Non-pigmented ciliary epithelial cell (primary cell): ENCODE measurements at regions not wholly inside any gene's neighbourhood (a gene's known extent, or its start where the extent isn't known, plus 50 kb on each side); places are given as distances from the start of the nearest gene placed in this dataset.
"Not testable (repeated sequence)": the region's sequence is repeated elsewhere in the genome, so short reads cannot be mapped to it uniquely, and the experiment has no call there.

Experiments used
- DNase-seq: peaks from one replicate; pipeline ENCODE4 v3.0.0-alpha.2; 2010; ENCODE audit warnings: low read depth

- no peak for DNase-seq
These were observed 189.0 kb downstream of the GALNT1 start for GRCh38 chr18:35770376-35771014.

- DNase-seq = no peak
These were observed 189.6 kb downstream of the GALNT1 start for GRCh38 chr18:35771172-35771571.

DNA sequence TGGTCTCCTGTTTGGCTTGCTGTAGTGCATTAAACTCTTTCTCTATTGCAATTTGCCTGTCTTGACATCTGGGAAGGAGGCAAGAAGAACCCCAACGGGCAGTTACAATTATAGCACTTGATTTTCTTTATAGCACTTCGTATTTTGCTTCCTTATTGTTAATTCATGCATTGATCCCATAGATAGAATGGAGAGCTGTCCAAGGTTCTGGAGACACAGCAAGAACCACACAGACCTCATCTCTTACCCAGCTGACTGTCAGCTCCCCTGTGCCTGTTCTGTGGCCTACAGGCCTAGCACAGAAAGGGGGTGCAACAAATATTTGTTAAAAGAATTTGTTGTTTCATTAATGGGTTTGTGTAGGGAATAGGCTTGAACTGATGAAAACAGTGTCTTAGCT, 194.3 kb downstream of the GALNT1 start:
- no peak for DNase-seq

DNA sequence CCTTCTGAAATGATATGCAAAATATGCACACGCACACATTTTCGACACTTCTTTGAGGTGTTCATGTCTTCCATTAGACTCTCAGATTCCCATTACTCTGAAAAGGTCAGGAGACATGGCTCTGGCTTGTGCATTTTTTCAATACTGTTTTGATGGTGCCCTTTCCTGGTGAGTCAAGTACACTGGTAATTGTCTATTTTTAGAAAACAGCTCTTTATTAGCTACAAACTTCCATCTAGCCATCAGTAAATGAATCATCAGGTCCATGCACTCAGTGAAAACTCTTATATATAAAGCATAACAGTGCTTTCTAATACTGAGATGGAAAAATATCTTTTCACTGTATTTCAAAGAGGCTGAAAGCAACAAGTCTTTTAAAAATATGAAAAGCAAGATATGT, 194.9 kb downstream of the GALNT1 start:
- DNase-seq = no peak

DNA sequence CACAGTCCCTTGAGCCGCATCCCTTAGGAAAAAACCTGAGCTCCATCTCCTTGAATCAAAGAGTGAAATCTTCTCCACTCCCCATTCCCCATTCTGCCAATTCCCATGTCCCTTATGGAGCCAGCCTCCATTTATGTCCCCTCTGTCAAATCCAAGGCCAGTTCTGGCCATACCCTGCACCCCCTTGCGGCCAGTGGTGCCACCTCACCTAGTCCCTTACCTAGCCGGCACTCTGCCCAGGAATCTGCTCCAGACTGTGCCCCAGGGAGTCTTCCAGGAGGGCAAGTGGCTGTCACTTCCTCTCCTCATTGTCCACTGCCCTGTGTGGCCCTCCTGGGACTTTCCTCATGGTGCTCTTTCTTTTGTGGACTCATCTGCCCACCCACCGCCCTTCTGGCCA, 195.4 kb upstream of the RMP24 start:
- DNase-seq = no peak

DNA sequence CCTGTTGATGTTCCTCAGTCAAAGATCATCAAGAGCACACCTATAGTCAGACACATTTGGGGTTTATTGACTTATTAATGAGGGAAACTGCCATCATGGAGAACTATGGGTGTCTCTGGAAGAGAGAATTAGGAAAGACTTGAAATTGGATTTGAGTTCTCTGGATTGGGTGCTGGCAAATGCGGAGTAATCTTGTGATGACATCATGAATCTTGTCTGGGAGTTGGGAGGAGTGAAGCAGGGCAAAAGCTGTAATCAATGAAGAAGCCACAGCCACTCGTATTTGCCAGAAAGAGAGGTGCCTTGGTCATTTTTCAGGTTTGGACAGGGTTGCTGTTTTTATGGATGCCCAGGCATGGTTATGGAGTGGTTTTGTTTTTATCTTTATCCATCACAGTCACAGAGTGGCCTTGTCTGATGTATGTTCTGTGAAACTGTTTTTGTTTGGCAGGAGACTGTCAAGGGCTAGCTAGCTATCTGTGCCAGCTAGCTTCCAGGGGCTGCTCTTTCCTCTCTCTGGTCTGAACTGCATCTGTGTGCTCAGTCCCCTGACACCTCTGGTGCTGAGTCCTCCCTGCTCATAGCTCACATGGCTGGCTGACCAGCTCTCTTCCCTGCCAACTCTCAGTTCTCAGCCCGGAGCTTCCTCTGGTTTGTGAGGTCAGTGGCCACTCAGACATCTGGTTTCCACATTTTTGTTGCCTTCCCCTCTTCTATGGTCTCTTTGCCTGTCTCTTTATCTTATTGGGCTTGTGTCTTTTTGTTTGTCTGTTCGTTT, 193.4 kb upstream of the RMP24 start:
- no peak for DNase-seq

- DNase-seq = no peak
These were observed 191.5 kb upstream of the RMP24 start for GRCh38 chr18:35780937-35781336.

DNA sequence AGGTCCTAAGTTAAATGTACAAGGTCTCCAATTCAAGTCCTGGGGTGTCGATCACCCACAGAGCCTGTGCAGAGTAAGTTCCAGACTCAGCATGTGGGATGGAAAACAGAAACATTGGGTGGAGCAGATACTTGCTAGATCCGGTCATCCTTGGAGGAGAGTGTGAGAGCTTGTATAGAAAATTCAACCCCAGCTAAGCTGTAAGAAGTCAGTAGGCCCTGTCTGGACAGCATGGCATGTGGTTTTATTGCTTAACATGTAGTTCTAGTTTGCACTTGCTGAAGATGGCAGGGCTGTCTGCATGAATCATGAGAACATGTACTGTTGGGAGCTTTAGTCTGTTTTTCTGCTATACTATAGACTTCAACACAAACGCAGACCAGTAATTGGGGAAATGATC, 189.6 kb upstream of the RMP24 start:
- DNase-seq = no peak

GRCh38 chr18:35786365-35787042, 186.0 kb upstream of the RMP24 start:
- no peak for DNase-seq

DNA sequence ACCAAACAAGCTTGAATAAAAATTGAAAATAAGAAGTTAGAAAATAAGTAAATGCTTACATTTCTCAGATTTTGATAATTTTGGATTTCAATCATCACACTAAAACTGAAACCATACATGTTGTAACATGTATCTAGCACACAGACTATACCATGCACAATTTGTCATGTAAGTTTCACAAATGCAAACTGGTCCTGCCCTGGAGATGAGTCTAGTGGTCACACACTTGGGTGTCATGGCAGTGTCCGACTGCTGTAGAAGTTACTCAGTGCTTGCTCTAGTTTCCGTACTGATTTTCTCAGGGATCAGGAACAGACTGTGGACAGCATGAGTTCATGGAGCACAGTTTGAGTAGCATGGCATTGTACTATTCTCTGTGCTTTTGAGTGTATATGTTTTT, 182.9 kb upstream of the RMP24 start:
- no peak for DNase-seq

DNA sequence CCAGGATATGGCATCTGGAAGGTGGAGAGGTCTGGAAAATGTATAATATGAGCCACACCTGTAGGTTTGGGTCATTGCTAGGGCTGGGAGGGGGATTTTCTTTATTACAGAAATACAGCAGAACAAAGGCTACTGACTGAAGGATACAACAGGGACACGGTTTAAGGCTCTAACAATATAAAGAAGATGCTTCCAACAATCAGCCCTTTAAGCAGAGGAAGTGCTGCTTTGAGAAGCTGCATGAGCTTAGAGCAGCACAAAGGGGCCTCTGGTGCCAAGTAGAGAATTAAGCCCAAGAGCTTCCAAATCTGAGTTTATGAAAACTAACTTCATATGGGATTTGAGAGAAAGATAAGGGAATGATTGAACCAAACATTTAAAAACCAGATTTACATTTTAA, 174.5 kb upstream of the RMP24 start:
- DNase-seq = no peak

DNA sequence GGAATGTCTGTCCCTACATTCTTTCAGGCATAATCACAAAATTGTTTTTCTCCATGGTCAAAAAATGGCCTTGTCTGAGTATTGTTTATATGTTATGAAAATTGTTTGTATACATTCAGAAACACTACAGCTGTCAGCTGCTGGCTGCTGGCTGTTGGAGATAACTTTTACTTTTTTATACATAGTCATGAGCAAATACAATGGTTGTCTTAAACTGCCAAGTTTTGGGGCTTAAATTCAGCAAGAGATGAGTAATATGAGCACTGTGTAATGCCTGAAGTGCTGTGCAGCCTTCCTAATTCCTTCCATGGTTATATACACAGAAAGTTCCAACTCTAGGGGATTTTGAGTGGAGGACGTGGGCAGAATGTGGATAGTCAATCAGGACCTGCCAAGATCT, 168.9 kb upstream of the RMP24 start:
- DNase-seq = no peak

GRCh38 chr18:35804377-35804776, 168.1 kb upstream of the RMP24 start:
- no peak for DNase-seq

DNA sequence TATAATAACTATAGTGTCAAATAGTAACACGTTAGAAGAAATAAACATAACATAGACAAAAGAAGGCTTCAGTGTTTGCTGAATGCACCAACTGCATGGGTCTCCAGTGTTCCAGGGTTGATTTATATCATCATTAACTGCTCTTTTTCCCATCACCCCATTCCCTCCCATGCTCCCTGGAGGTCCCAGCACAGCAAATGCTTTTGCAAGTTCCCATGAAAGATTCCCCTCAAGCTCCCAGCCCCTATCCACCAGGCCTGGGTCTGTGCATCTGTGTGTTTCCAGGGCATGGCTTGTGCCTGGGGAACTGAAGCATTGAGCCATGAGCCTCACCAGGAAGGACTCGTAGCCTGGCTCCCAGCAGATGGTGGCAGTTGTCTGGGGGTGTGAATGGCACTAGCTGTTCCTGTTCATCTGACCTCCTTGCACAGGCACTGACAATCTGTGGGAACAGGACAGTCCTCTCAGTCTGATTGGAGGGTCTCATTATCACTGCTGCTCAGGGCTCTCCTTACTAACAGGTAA, 164.6 kb upstream of the RMP24 start:
- DNase-seq = no peak

- DNase-seq = no peak
These were observed 163.7 kb upstream of the RMP24 start for GRCh38 chr18:35808796-35809195.

DNA sequence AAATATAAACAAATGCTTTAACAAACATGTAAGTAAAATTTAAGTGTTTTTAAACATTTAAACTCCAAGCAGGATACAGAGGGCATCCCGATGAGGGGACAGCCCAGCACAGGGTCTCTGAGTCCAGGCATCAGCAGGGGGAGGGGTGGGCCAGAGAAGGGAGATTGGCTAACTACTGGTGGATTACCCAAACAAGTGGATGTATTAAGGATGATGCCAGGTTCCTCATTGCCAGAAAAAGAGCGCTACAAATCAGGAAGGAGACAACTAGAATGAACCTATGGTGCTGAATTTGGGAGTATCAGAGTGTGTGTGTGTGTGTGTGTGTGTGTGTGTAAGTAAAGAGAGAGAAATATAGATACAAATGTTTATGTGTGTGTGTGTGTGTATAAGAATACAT, 162.0 kb upstream of the RMP24 start:
- DNase-seq = no peak

GRCh38 chr18:35811896-35812295, 160.6 kb upstream of the RMP24 start:
- no peak for DNase-seq

DNA sequence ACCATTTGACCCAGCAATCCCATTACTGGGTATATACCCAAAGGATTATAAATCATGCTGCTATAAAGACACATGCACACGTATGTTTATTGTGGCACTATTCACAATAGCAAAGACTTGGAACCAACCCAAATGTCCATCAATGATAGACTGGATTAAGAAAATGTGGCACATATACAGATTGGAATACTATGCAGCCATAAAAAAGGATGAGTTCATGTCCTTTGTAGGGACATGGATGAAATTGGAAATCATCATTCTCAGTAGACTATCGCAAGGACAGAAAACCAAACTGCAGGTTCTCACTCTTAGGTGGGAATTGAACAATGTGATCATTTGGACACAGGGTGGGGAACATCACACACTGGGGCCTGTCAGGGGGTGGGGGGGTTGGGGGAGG, 157.5 kb upstream of the RMP24 start:
- DNase-seq = not testable (repeated sequence)

DNA sequence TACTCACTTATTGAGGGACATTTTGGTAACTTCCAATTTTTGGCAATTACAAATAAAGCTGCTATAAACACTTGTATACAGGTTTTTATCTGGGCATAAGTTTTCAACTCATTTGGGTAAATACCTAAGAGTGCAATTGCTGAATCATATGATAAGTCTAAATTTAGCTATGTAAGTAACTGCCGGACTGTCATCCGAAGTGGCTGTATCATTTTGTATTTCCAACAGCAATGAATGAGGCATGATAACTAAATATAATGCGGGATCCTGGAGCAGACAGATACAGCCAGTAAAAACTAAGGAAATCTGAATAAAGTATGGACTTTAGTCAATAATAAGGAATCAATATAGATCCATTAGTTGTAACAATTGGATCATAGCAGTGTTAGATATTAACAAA, 156.5 kb upstream of the RMP24 start:
- no peak for DNase-seq

- no peak for DNase-seq
These were observed 154.7 kb upstream of the RMP24 start for GRCh38 chr18:35817604-35818352.

GRCh38 chr18:35818353-35818667, 154.2 kb upstream of the RMP24 start:
- DNase-seq = no peak

DNA sequence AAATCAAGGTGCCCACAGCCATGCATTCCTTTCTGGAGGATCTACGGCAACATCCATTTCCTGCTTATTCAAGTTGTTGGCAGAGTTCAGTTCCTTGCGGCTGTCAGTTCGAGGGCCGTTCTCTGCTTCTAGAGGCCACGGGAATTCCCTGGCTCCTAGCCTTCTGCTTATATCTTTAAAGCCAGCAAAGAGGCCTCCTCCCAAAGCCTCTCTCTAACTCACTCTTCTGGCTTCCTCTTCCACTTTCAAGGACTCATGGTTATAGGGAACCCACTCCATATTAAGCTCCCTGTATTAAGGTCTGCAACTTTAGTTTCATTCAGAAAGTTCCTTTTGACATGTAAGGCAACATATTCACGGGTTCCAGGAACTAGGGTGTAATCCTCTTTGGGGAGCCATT, 150.1 kb upstream of the RMP24 start:
- DNase-seq = no peak

DNA sequence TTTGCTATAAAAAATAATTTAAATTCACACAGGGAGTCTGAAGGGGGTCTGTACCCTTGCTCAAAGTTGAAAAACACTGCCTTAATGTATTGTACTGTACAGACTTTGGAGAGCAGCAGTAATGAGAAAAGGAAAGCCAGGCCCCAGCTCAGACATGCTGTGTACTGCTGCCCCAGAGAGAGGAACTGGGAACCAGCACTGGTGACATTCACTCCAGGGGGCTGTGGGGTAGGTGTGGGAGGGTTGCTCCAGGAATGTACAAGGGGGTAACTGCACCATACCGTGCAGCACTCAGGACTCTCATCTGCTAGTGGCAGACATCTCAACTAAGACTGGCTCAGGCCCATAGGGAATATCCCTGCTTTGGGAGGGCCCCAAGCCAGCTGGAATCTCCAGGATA, 146.0 kb upstream of the RMP24 start:
- DNase-seq = no peak
